Activated naive CD8-positive, alpha-beta T cell (primary cell): ENCODE measurements at regions not wholly inside any gene's neighbourhood (a gene's known extent, or its start where the extent isn't known, plus 50 kb on each side); places are given as distances from the start of the nearest gene placed in this dataset.

ENCODE experiments used
- H3K27ac Mint-ChIP-seq: one replicate; pipeline ENCODE4 v1.8.0; 2021; ENCODE audit warnings: mixed read lengths
- H3K27me3 Mint-ChIP-seq: one replicate; pipeline ENCODE4 v1.8.0; 2021; ENCODE audit warnings: mixed read lengths
- H3K36me3 Mint-ChIP-seq: one replicate; pipeline ENCODE4 v1.8.0; 2021; ENCODE audit warnings: mixed read lengths
- H3K4me1 Mint-ChIP-seq: one replicate; pipeline ENCODE4 v1.8.0; 2021; ENCODE audit warnings: low read depth, mixed read lengths
- H3K4me3 Mint-ChIP-seq: one replicate; pipeline ENCODE4 v1.8.0; 2021; ENCODE audit warnings: mild to moderate bottlenecking, mixed read lengths
- H3K9me3 Mint-ChIP-seq: one replicate; pipeline ENCODE4 v1.8.0; 2021; ENCODE audit warnings: low read depth, mixed read lengths

DNA sequence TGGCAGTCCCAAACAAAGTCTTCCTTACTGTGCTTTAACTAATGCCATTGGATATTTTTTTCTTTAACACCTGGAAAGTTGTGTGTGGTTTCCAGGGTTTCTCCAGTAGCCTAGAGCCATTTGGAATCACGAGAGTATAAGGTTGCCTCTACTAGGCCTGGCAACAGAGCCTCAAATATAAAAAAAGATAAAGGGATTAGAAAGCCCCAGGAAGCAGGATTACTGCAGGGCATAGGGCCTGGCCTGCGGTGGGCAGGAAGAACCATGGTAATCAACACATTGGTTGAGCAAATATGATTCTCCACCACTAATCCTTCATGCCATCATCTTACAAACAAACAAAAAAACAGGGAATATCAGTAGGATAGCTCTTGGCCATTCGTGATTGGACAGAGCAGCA is 177.8 kb upstream of the GGTLC1 start:
- Mint-ChIP-seq H3K27ac (no peak overlapping the region), H3K27me3 (no peaks in the 10 kb centered on the region), H3K9me3 (no peaks in the 10 kb centered on the region), H3K4me3 (no peak overlapping the region), H3K36me3 (no peaks in the 10 kb centered on the region), H3K4me1 (no peaks in the 10 kb centered on the region)

GRCh38 chr20:24166123-24166381 is 177.5 kb upstream of the GGTLC1 start:
- Mint-ChIP-seq H3K4me3 (no peak overlapping the region), H3K4me1 (no peaks in the 10 kb centered on the region), H3K36me3 (no peaks in the 10 kb centered on the region), H3K9me3 (no peaks in the 10 kb centered on the region), H3K27me3 (no peaks in the 10 kb centered on the region), H3K27ac (no peak overlapping the region)

- Mint-ChIP-seq H3K4me1 (no peaks in the 10 kb centered on the region), H3K27me3 (no peaks in the 10 kb centered on the region), H3K9me3 (no peaks in the 10 kb centered on the region), H3K27ac (no peak overlapping the region), H3K4me3 (no peak overlapping the region), H3K36me3 (no peaks in the 10 kb centered on the region)
Measured at GRCh38 chr20:24165301-24166122, 176.9 kb upstream of the GGTLC1 start.

- Mint-ChIP-seq H3K36me3 (no peaks in the 10 kb centered on the region), H3K4me1 (no peaks in the 10 kb centered on the region), H3K4me3 (no peak overlapping the region), H3K27me3 (no peaks in the 10 kb centered on the region), H3K9me3 (no peaks in the 10 kb centered on the region), H3K27ac (no peak overlapping the region)
Measured at GRCh38 chr20:24164360-24164759, 175.8 kb upstream of the GGTLC1 start.

DNA sequence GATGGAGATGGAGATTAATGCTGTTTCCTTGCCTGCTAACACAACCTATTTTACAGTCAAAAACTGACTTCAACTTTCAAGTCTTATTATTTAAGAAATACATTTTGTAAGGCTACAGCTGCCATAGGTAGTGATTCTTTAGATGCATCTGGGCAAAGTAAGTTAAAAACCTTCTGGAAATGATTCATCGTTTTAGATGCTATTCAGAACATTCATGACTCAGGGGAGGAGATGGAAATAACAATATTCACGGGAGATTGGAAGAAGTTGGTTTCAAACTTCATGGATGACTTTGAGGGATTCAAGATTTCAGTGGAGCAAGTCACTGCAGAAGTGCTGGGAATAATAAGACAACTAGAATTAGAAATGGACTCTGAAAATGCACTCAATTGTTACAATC is 174.9 kb upstream of the GGTLC1 start:
- no peaks in the 10 kb centered on the region for H3K9me3 Mint-ChIP-seq
- no peaks in the 10 kb centered on the region for H3K4me1 Mint-ChIP-seq
- no peak overlapping the region for H3K4me3 Mint-ChIP-seq
- no peak overlapping the region for H3K27ac Mint-ChIP-seq
- no peaks in the 10 kb centered on the region for H3K27me3 Mint-ChIP-seq
- H3K36me3 Mint-ChIP-seq, result no peaks in the 10 kb centered on the region

DNA sequence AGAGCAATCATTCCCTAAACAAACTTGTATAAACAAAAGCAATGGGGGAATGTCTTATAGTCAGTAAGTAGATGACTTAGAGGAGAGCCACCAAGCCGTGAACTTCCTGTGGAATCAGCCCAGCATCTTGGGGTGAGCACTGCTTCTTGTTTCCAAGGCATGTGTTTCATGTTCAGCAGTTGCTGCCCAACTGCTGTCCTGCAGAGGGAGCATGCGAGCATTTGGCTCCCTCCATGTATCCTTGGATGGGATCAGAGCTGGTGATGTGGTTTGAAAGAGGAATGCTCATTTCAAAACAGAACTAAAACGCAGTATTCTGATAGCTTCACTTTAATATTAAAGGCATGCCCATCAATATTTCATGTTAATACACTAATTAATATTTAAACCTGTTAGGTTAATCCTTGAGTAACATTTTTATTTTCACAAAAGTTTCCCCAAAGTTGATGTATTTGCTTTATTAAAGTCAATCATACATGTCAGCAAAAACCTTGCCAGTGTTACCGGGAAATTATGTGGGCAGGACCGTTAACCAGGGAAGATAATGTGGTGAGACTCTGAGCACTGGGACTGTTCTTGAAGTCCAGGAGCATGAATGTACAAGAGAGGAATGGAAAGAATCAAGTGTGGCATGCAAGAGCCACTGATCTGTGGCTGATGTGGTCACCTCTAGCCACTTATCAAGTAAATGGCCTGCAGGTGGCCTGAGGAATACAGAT is 172.1 kb upstream of the GGTLC1 start:
- Mint-ChIP-seq H3K27ac (no peak overlapping the region), H3K4me1 (no peaks in the 10 kb centered on the region), H3K4me3 (no peak overlapping the region), H3K9me3 (no peaks in the 10 kb centered on the region), H3K27me3 (no peaks in the 10 kb centered on the region), H3K36me3 (no peaks in the 10 kb centered on the region)

DNA sequence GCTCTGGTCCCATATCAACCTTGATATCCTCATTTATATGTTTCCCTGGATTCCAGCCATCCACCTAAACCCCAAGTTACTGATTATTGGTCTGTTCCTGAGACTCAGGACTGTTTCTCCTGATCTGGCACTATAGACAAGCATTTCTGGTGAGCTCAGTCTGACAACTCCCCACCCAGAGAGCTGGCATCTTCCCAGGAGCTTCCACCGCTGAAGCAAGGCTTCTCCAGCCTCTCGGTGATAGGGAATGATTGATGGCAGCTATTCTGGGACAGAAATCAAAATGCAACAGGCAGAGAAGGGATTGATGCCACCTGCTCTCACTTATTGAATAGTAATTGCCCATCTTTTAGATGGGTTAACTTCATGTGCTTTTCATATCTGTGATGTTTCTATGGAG is 169.7 kb upstream of the GGTLC1 start:
- H3K9me3 Mint-ChIP-seq, result no peaks in the 10 kb centered on the region
- no peaks in the 10 kb centered on the region for H3K4me1 Mint-ChIP-seq
- H3K27me3 Mint-ChIP-seq, result no peaks in the 10 kb centered on the region
- no peak overlapping the region for H3K27ac Mint-ChIP-seq
- no peak overlapping the region for H3K4me3 Mint-ChIP-seq
- no peaks in the 10 kb centered on the region for H3K36me3 Mint-ChIP-seq

- H3K4me3 Mint-ChIP-seq, result no peak overlapping the region
- no peak overlapping the region for H3K27ac Mint-ChIP-seq
- H3K9me3 Mint-ChIP-seq, result no peaks in the 10 kb centered on the region
- no peaks in the 10 kb centered on the region for H3K36me3 Mint-ChIP-seq
- H3K27me3 Mint-ChIP-seq, result no peaks in the 10 kb centered on the region
- H3K4me1 Mint-ChIP-seq, result no peaks in the 10 kb centered on the region
Measured at GRCh38 chr20:24157213-24157612, 168.6 kb upstream of the GGTLC1 start.

GRCh38 chr20:24153101-24154040 is 164.8 kb upstream of the GGTLC1 start:
- peaks cover 4% of the 10 kb centered on the region for H3K36me3 Mint-ChIP-seq
- peaks cover 2% of the 10 kb centered on the region for H3K4me1 Mint-ChIP-seq
- no peak overlapping the region for H3K27ac Mint-ChIP-seq
- no peak overlapping the region for H3K4me3 Mint-ChIP-seq
- peaks cover 4% of the 10 kb centered on the region for H3K9me3 Mint-ChIP-seq
- peaks cover 3% of the 10 kb centered on the region for H3K27me3 Mint-ChIP-seq

DNA sequence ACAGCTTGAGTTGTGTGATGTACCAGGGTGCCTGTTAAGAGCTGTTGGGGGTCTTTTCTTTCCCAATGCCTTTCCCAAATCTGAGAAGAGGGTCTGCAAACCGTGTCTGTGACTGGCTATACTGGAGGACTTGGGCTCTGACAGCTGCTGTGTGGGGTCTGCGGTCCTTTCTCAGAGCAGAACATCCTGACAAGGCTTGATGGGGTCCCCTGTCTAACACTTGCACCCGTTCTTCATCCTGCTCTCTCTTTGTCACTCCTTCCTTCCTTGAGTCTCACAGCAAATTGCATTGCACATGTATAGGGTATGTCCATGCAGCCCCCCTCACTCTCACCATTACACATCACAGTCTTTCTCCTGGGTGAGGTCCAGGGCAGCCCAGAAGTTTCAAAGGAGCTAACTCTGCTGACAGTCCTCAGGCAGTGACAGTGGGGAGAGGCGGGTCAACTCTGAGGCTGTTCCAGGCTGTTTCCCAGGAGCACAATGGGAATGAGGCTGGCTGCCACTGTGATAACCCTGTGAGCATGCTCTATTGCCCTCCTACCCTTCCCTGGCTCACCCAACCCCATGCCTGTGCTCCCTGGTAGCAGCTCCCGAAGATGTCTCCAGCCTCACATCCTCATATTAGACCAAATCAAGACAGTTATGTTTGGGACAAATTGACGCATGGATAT is 163.2 kb upstream of the GGTLC1 start:
- peaks cover 3% of the 10 kb centered on the region for H3K27me3 Mint-ChIP-seq
- H3K9me3 Mint-ChIP-seq, result peaks cover 5% of the 10 kb centered on the region
- H3K27ac Mint-ChIP-seq, result no peak overlapping the region
- H3K4me3 Mint-ChIP-seq, result no peak overlapping the region
- H3K4me1 Mint-ChIP-seq, result peaks cover 2% of the 10 kb centered on the region
- H3K36me3 Mint-ChIP-seq, result peaks cover 4% of the 10 kb centered on the region

DNA sequence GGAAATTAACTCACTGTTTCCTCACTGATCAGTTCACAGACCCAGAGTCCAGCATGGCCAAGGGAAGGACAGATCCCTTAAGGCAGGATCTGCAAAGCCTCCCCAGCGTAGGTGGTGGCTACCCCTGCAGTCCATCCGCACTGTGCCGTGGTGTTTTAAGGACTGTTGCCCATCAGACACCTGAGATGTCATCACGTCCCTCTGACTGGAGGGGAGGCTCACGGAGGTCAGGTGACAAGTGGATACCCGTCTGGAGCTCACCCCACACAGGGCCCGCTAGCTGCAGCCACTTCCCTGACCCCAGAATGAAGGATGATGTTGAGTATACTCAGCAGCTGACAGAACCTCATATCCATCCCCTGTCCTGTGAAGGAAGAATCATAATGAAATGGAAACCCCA is 161.8 kb upstream of the GGTLC1 start:
- Mint-ChIP-seq H3K4me3 (no peak overlapping the region), H3K27ac (no peak overlapping the region), H3K9me3 (peaks cover 5% of the 10 kb centered on the region), H3K4me1 (peaks cover 2% of the 10 kb centered on the region), H3K27me3 (peaks cover 7% of the 10 kb centered on the region), H3K36me3 (peaks cover 4% of the 10 kb centered on the region)

GRCh38 chr20:24149881-24150307 is 161.3 kb upstream of the GGTLC1 start:
- Mint-ChIP-seq H3K27me3 (peaks cover 7% of the 10 kb centered on the region), H3K9me3 (peaks cover 5% of the 10 kb centered on the region), H3K4me3 (no peak overlapping the region), H3K36me3 (peaks cover 4% of the 10 kb centered on the region), H3K4me1 (peaks cover 2% of the 10 kb centered on the region), H3K27ac (no peak overlapping the region)

- peaks cover 5% of the 10 kb centered on the region for H3K9me3 Mint-ChIP-seq
- H3K4me1 Mint-ChIP-seq, result peaks cover 2% of the 10 kb centered on the region
- no peak overlapping the region for H3K27ac Mint-ChIP-seq
- H3K27me3 Mint-ChIP-seq, result peaks cover 7% of the 10 kb centered on the region
- H3K4me3 Mint-ChIP-seq, result no peak overlapping the region
- H3K36me3 Mint-ChIP-seq, result peaks cover 4% of the 10 kb centered on the region
Measured at GRCh38 chr20:24149175-24149574, 160.6 kb upstream of the GGTLC1 start.

GRCh38 chr20:24148372-24148771 is 159.8 kb upstream of the GGTLC1 start:
- H3K4me3 Mint-ChIP-seq, result no peak overlapping the region
- peaks cover 7% of the 10 kb centered on the region for H3K27me3 Mint-ChIP-seq
- H3K27ac Mint-ChIP-seq, result peak overlapping the region; percentile 12
- H3K36me3 Mint-ChIP-seq, result peaks cover 4% of the 10 kb centered on the region
- peaks cover 2% of the 10 kb centered on the region for H3K4me1 Mint-ChIP-seq
- H3K9me3 Mint-ChIP-seq, result peaks cover 5% of the 10 kb centered on the region
